CD14-positive monocyte (primary cell): ENCODE measurements at regions not wholly inside any gene's neighbourhood (a gene's known extent, or its start where the extent isn't known, plus 50 kb on each side); places are given as distances from the start of the nearest gene placed in this dataset.

Experiments
- DNase-seq, 3 donors: peaks; one replicate each; pipeline ENCODE4 v3.0.0-alpha.2; 2011 to 2022
- H2AFZ ChIP-seq: 2 replicates; pipeline ENCODE4 v1.6.0; 2012; ENCODE audit warnings: mild to moderate bottlenecking, low read depth, low read length, inconsistent platforms; ENCODE audit not compliant: insufficient read depth, poor library complexity, severe bottlenecking
- H3K27ac ChIP-seq, 2 donors: 1 replicate in 1 of 2; 2 replicates in 1 of 2; pipeline ENCODE4 v1.5.1; 2012 to 2013; ENCODE audit warnings: low read length in 2 of 2, control low read depth in 1 of 2, inconsistent platforms in 1 of 2, low read depth in 1 of 2, mild to moderate bottlenecking in 1 of 2
- H3K27me3 ChIP-seq, 2 donors: one replicate each; pipeline versions ENCODE4 v1.6.0 to v1.6.1; 2011 to 2013; ENCODE audit warnings: low read length in 2 of 2; ENCODE audit not compliant: control insufficient read depth in 2 of 2, insufficient read depth in 2 of 2
- H3K36me3 ChIP-seq, 2 donors: replicated peaks in 1 of 2; 1 replicate in 1 of 2; 2 replicates in 1 of 2; pipeline versions ENCODE4 v1.5.1 to v1.6.1; 2012 to 2013; ENCODE audit warnings: low read length in 2 of 2, control low read depth in 1 of 2, inconsistent platforms in 1 of 2, mild to moderate bottlenecking in 1 of 2; ENCODE audit not compliant: insufficient read depth in 2 of 2, control insufficient read depth in 1 of 2
- H3K4me1 ChIP-seq, 2 donors: 1 replicate in 1 of 2; 2 replicates in 1 of 2; pipeline versions ENCODE4 v1.5.1 to v1.6.1; 2012 to 2013; ENCODE audit warnings: low read length in 2 of 2, control low read depth in 1 of 2, inconsistent platforms in 1 of 2, mild to moderate bottlenecking in 1 of 2, moderate library complexity in 1 of 2; ENCODE audit not compliant: insufficient read depth in 2 of 2, control insufficient read depth in 1 of 2
- H3K4me2 ChIP-seq: replicated peaks from 2 replicates; pipeline ENCODE3; 2012; ENCODE audit warnings: low read length, moderate library complexity, mild to moderate bottlenecking; ENCODE audit not compliant: poor library complexity, severe bottlenecking; ENCODE audit errors: extremely low read depth
- H3K4me3 ChIP-seq, 3 experiments: fragments of 200-600 bp in 1 of 3; sonication (generic) in 1 of 3; replicated peaks in 1 of 3; 1 replicate in 2 of 3; 2 replicates in 1 of 3; pipeline ENCODE4 v1.5.1; 2011 to 2013; ENCODE audit warnings: low read length in 3 of 3, mild to moderate bottlenecking in 3 of 3, control low read depth in 2 of 3, low read depth in 2 of 3, inconsistent platforms in 1 of 3, moderate library complexity in 1 of 3
- H3K79me2 ChIP-seq: 2 replicates; pipeline ENCODE4 v1.6.0; 2012; ENCODE audit warnings: mild to moderate bottlenecking, control low read depth, inconsistent platforms, low read length, moderate library complexity; ENCODE audit not compliant: insufficient read depth
- H3K9ac ChIP-seq: 2 replicates; pipeline ENCODE4 v1.6.0; 2017; ENCODE audit warnings: low read length, mild to moderate bottlenecking; ENCODE audit not compliant: insufficient read depth, poor library complexity, severe bottlenecking
- H3K9me3 ChIP-seq, 2 donors: replicated peaks in 1 of 2; 1 replicate in 1 of 2; 2 replicates in 1 of 2; pipeline versions ENCODE4 v1.5.1 to v1.6.1; 2012 to 2013; ENCODE audit warnings: low read length in 2 of 2, control low read depth in 1 of 2; ENCODE audit not compliant: control insufficient read depth in 1 of 2, insufficient read depth in 1 of 2
- H4K20me1 ChIP-seq: 2 replicates; pipeline ENCODE4 v1.6.0; 2012; ENCODE audit warnings: mild to moderate bottlenecking, low read length, control low read depth, moderate library complexity; ENCODE audit not compliant: insufficient read depth
- H3K27ac Mint-ChIP-seq, 7 donors: one replicate each; pipeline ENCODE4 v1.8.0; 2020; ENCODE audit warnings: mild to moderate bottlenecking in 7 of 7, mixed read lengths in 7 of 7, moderate library complexity in 6 of 7, inconsistent platforms in 2 of 7
- H3K27me3 Mint-ChIP-seq, 3 donors: one replicate each; pipeline ENCODE4 v1.8.0; 2021 to 2022; ENCODE audit warnings: low read depth in 3 of 3, mild to moderate bottlenecking in 3 of 3, mixed read lengths in 3 of 3, moderate library complexity in 3 of 3, inconsistent platforms in 1 of 3
- H3K36me3 Mint-ChIP-seq, 2 donors: one replicate each; pipeline ENCODE4 v1.8.0; 2020; ENCODE audit warnings: mixed read lengths in 2 of 2, inconsistent platforms in 1 of 2, mild to moderate bottlenecking in 1 of 2
- H3K4me1 Mint-ChIP-seq: one replicate; pipeline ENCODE4 v1.8.0; 2020; ENCODE audit warnings: mild to moderate bottlenecking, mixed read lengths
- H3K4me3 Mint-ChIP-seq, 2 donors: one replicate each; pipeline ENCODE4 v1.8.0; 2020; ENCODE audit warnings: mild to moderate bottlenecking in 2 of 2, mixed read lengths in 2 of 2, moderate library complexity in 1 of 2
- H3K9me3 Mint-ChIP-seq, 7 donors: one replicate each; pipeline ENCODE4 v1.8.0; 2020 to 2022; ENCODE audit warnings: mixed read lengths in 7 of 7, mild to moderate bottlenecking in 6 of 7, moderate library complexity in 6 of 7, inconsistent platforms in 2 of 7
- CTCF ChIP-seq: fragments of 200-600 bp; IDR thresholded peaks from one replicate; pipeline ENCODE4 v1.8.0; 2022; ENCODE audit warnings: antibody characterized with exemption, mild to moderate bottlenecking
- WGBS: methylation state at CpG from one replicate; pipeline ENCODE4 v1.1.5; 2013; ENCODE audit warnings: missing lambda C conversion rate; ENCODE audit not compliant: insufficient coverage; 5-methylcytosine and 5-hydroxymethylcytosine counted together
- intact Hi-C, 2 donors: fragments of 100-400 bp; cut with micrococcal nuclease; formaldehyde crosslinking; loops; one replicate each; pipeline versions ENCODE4 v1.15.0 to v1.15.1; 2023

- Mint-ChIP-seq H3K9me3 (peaks cover 0 to 3% (median 2%) of the 10 kb centered on the region in 7 donors), H3K4me3 (no peak overlapping the region), H3K27me3 (peaks cover 0 to 2% (median 1%) of the 10 kb centered on the region in 3 donors), H3K36me3 (no peaks in the 10 kb centered on the region), H3K27ac (no peak overlapping the region), H3K4me1 (no peaks in the 10 kb centered on the region)
- Histone ChIP-seq H4K20me1 (no peaks in the 10 kb centered on the region), H3K9me3 (no peaks in the 10 kb centered on the region), H3K4me2 (no peak overlapping the region), H2AFZ (no peak overlapping the region), H3K36me3 (no peaks in the 10 kb centered on the region), H3K4me3 (no peak overlapping the region), H3K4me1 (no peaks in the 10 kb centered on the region), H3K79me2 (no peaks in the 10 kb centered on the region), H3K27me3 (no peaks in the 10 kb centered on the region), H3K9ac (no peak overlapping the region), H3K27ac (no peak overlapping the region)
- TF ChIP-seq CTCF: no peak
- no peak for DNase-seq
- intact Hi-C loops: no loop called here
Observed at GRCh38 chr12:90859591-90859990, 95.4 kb downstream of the CCER1 start.

DNA sequence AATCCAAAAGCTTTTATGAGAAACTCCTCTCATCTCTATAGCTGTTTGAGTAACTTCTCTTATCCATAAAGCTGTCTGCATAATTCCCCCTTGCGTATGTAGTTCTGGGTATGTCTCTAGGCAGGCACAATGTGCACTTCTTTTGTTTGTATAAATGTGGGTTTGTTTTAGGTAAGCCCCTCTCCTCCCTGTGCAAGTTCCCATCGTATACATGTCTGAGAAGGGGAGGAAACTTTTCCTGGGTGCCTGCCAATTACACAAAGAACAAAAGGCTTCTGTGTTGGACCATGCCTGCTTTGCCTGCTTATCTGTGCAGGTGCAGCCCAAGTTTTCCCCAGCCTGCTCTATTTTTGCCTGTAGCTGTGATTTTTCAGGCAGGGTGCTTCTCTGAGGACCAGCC lies 96.7 kb downstream of the CCER1 start:
- Mint-ChIP-seq H3K27ac (no peak overlapping the region), H3K36me3 (no peaks in the 10 kb centered on the region), H3K4me3 (no peak overlapping the region), H3K4me1 (no peaks in the 10 kb centered on the region), H3K9me3 (peaks cover 0 to 3% (median 2%) of the 10 kb centered on the region in 7 donors), H3K27me3 (peaks cover 0 to 2% (median 1%) of the 10 kb centered on the region in 3 donors)
- no peak for TF ChIP-seq CTCF
- Histone ChIP-seq H3K79me2 (no peaks in the 10 kb centered on the region), H3K36me3 (no peaks in the 10 kb centered on the region), H3K9ac (no peak overlapping the region), H3K9me3 (no peaks in the 10 kb centered on the region), H3K27me3 (no peaks in the 10 kb centered on the region), H3K4me2 (no peak overlapping the region), H4K20me1 (no peaks in the 10 kb centered on the region), H3K4me1 (no peaks in the 10 kb centered on the region), H3K4me3 (no peak overlapping the region), H3K27ac (no peak overlapping the region), H2AFZ (no peak overlapping the region)
- no peak for DNase-seq
- intact Hi-C loops: no loop called here
- no CpG with 5 or more reads among the region's 2 CpGs for WGBS
